Dendritic cell treated with granulocyte-macrophage colony-stimulating factor and Interleukin-4, amounts not matched to agents 40 ng/mL and 50 ng/mL, for 4 days (primary cell): ENCODE measurements at regions not wholly inside any gene's neighbourhood (a gene's known extent, or its start where the extent isn't known, plus 50 kb on each side); places are given as distances from the start of the nearest gene placed in this dataset.

Experiments used
- H3K27ac Mint-ChIP-seq: one replicate; pipeline ENCODE4 v1.8.0; 2022; ENCODE audit warnings: mild to moderate bottlenecking, mixed read lengths
- H3K27me3 Mint-ChIP-seq: one replicate; pipeline ENCODE4 v1.8.0; 2022; ENCODE audit warnings: mild to moderate bottlenecking, mixed read lengths
- H3K36me3 Mint-ChIP-seq: one replicate; pipeline ENCODE4 v1.8.0; 2022; ENCODE audit warnings: low read depth, mixed read lengths
- H3K4me1 Mint-ChIP-seq: one replicate; pipeline ENCODE4 v1.8.0; 2022; ENCODE audit warnings: low read depth, mixed read lengths
- H3K4me3 Mint-ChIP-seq: one replicate; pipeline ENCODE4 v1.8.0; 2022; ENCODE audit warnings: mild to moderate bottlenecking, moderate library complexity, mixed read lengths
- H3K9me3 Mint-ChIP-seq: one replicate; pipeline ENCODE4 v1.8.0; 2022; ENCODE audit warnings: mixed read lengths
- intact Hi-C: fragments of 100-400 bp; cut with micrococcal nuclease; formaldehyde crosslinking; loops from one replicate; pipeline ENCODE4 v1.15.0; 2022

DNA sequence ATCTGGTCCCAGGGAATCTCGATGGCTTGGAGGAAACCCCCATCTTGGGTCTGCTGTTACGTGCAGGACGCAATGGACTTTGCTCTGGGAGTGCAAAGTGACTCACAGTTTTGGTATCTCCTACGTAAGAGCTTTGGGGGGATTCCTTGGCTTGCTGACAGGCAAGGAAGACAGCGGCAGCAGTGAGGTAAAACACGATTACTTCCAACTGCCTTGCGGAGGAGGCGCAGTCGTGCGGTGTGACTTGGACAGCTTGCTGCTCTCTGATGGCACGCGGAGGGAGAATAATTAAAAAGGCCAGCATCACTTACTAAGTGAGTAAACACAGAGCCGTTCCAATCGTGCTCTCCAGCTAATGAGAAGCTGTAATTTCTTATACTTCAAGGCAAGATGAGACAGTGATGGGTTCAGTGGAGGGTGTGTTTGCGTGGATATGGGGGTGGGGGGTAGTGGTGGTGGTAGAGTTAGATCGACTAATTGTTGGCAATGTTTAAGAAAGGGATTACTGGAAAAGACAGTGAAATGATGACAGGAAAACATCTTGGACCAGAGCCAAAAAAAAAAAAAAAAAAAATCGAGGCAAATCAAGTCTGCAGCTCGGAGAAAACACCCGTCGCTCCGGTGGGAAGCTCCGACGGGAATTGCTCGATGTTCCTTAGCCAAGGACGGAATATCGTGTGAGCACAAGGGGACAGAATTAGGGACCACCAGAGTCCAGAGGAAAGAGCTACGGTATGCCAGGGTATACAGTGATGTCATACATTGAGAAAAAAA is 184.8 kb upstream of the ZFHX3 start:
- intact Hi-C loops = no loop called here
- peaks cover 5% of the 10 kb centered on the region for H3K4me1 Mint-ChIP-seq
- no peaks in the 10 kb centered on the region for H3K27me3 Mint-ChIP-seq
- no peak overlapping the region for H3K27ac Mint-ChIP-seq
- no peaks in the 10 kb centered on the region for H3K36me3 Mint-ChIP-seq
- no peak overlapping the region for H3K4me3 Mint-ChIP-seq
- no peaks in the 10 kb centered on the region for H3K9me3 Mint-ChIP-seq

DNA sequence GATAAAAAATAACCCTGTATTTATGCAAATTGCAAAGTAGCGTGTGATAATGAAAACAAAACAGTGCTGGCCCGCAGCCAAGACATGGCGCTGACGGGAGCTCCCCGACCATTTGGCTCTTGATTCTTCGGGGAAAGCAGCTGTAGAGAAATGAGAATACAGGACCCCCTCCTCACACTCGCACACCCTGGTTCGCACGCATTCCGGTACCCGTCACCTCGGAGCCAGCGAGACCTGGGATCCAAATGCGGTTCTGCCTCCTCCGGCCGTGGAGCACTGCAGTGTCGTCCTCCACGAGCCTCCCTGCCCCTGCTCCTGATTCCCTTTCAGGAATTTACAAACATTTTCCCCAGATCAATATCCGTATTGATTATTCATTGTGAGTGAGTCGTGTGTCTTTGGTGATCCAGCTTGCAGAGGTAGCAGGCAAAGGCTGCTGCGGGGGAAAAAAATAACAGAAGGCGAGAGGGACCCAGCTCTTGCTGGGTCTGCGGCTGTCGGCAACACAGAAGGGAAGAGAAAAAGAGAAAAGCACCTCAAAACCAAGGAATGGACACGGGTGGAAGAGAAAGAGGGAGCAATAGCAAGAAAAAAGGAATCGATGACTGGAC is 184.1 kb upstream of the ZFHX3 start:
- H3K4me1 Mint-ChIP-seq = no peaks in the 10 kb centered on the region
- intact Hi-C loops = no loop called here
- no peak overlapping the region for H3K27ac Mint-ChIP-seq
- no peak overlapping the region for H3K4me3 Mint-ChIP-seq
- H3K36me3 Mint-ChIP-seq = no peaks in the 10 kb centered on the region
- H3K9me3 Mint-ChIP-seq = no peaks in the 10 kb centered on the region
- H3K27me3 Mint-ChIP-seq = no peaks in the 10 kb centered on the region

DNA sequence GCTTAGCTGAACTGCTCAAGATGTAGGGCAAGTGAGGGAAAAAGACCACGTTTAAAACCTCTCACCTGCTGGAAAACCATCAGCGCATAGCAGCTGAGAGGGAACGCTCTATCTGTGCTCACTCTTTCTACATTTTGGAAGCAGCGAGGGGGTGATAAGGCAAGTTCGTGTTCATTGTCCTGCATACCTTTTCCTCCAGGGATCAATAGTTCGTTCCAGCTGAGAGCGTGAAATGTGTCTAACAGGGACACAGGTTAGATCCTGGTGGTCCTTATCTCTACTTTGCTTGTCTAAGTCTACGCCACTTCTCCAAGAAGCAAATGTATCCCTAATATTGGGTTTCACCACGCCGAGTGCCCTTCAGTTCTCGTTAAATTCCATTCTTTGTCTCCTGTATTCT is 183.5 kb upstream of the ZFHX3 start:
- intact Hi-C loops = no loop called here
- no peaks in the 10 kb centered on the region for H3K9me3 Mint-ChIP-seq
- no peak overlapping the region for H3K4me3 Mint-ChIP-seq
- no peaks in the 10 kb centered on the region for H3K4me1 Mint-ChIP-seq
- no peaks in the 10 kb centered on the region for H3K27me3 Mint-ChIP-seq
- H3K36me3 Mint-ChIP-seq = no peaks in the 10 kb centered on the region
- H3K27ac Mint-ChIP-seq = no peak overlapping the region

DNA sequence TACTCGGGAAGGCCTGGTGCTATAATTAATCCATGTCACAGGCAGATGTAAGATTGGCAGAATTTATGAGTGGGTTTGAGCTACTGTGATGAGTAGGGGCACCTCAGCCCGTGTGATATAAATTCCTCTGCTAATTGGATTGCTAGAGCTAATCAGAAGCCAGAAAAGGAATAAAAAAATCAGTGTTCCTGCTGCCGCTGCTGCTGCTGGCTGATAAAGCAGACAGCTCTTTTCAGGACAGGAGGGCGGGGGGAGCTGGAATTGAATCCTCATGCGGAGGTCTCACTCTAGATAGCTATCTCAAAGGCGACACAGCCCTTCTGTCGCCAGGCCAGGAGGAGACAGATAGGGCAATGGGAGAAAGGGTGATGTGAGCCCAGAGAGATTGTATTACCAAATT is 182.7 kb upstream of the ZFHX3 start:
- Mint-ChIP-seq H3K4me1 (no peaks in the 10 kb centered on the region), H3K4me3 (no peak overlapping the region), H3K36me3 (no peaks in the 10 kb centered on the region), H3K9me3 (no peaks in the 10 kb centered on the region), H3K27me3 (no peaks in the 10 kb centered on the region), H3K27ac (no peak overlapping the region)
- intact Hi-C loops = no loop called here

DNA sequence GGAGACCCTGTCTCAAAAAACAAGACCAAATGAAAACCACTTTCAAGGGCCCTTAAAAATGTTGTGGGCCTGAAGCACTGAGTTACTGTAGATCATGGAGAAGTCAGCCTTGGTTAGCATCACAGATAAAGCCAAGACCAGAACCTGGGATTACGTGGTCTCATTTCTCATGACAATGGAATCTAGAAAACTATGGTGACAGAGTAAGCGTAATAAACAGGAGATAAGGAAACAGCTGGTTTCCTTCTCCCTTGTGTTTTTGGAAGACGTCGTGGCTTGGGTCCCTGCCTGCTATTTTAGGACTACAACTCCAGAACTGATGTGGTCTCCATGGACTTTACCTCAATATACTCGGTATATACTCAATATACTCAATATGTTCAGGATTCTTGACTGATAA is 180.7 kb upstream of the ZFHX3 start:
- H3K27me3 Mint-ChIP-seq = no peaks in the 10 kb centered on the region
- H3K4me3 Mint-ChIP-seq = no peak overlapping the region
- intact Hi-C loops = no loop called here
- H3K9me3 Mint-ChIP-seq = no peaks in the 10 kb centered on the region
- H3K36me3 Mint-ChIP-seq = no peaks in the 10 kb centered on the region
- H3K27ac Mint-ChIP-seq = no peak overlapping the region
- no peaks in the 10 kb centered on the region for H3K4me1 Mint-ChIP-seq

DNA sequence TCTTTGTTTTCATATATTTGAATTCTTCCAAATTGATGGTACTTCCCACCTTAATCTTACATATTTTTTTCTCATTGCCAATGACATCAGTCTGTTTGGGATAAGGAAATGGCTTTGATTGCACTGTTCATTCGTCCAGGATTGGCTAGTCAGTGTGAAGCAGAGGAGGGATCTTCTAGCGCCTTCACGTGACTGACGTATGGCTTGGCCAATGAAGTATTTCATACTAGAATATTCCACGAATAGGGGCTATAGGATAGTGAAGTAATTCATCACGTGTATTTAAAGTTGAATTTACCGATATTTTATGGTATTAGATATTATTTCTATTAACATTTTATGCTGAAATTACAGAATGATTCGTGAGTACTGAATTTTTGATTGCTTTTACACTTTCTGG is 178.7 kb upstream of the ZFHX3 start:
- Mint-ChIP-seq H3K4me1 (no peaks in the 10 kb centered on the region), H3K9me3 (no peaks in the 10 kb centered on the region), H3K36me3 (no peaks in the 10 kb centered on the region), H3K27me3 (no peaks in the 10 kb centered on the region), H3K4me3 (no peak overlapping the region), H3K27ac (no peak overlapping the region)
- intact Hi-C loops = no loop called here

DNA sequence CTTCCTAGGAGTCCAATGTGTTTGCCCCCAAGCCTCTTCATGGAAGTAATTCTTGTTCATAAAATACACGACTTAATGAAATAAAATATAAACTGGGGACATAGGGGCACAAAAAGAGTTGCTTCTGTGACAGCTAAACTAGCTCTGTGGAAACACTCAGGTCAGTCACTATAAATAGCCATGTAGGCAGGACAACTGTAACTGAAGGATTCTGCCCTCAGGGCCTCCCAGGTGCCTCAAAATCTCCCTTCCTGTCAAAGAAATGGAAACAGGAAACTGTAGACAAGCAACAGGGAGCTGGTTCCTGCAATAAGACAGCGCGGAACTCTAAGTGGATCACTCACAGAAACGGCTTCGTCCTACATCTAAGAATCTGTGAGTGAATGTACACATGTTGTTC is 178.1 kb upstream of the ZFHX3 start:
- Mint-ChIP-seq H3K27ac (no peak overlapping the region), H3K4me1 (no peaks in the 10 kb centered on the region), H3K4me3 (no peak overlapping the region), H3K36me3 (no peaks in the 10 kb centered on the region), H3K27me3 (no peaks in the 10 kb centered on the region), H3K9me3 (no peaks in the 10 kb centered on the region)
- intact Hi-C loops = no loop called here

DNA sequence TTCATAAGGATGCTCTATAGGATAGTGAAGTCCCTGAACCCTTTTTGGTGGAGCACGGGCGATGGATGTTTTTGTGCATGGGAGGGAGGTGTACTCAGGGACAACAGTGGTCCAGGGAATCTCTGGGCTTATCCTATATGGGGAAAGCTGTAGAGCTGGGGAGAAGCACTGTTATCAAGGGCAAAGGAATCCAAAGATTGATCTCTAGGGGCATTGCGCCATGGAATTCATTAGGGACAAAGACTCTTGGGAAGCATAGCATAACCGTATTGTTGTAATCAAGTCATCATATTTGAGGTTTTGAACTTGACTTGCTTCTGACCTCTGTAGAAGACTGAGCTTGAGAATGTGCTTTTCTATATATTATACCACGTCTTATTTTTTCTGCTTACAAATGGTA is 172.9 kb upstream of the ZFHX3 start:
- Mint-ChIP-seq H3K4me1 (no peaks in the 10 kb centered on the region), H3K9me3 (peaks cover 5% of the 10 kb centered on the region), H3K27ac (no peak overlapping the region), H3K27me3 (no peaks in the 10 kb centered on the region), H3K4me3 (no peak overlapping the region), H3K36me3 (no peaks in the 10 kb centered on the region)
- intact Hi-C loops = no loop called here

DNA sequence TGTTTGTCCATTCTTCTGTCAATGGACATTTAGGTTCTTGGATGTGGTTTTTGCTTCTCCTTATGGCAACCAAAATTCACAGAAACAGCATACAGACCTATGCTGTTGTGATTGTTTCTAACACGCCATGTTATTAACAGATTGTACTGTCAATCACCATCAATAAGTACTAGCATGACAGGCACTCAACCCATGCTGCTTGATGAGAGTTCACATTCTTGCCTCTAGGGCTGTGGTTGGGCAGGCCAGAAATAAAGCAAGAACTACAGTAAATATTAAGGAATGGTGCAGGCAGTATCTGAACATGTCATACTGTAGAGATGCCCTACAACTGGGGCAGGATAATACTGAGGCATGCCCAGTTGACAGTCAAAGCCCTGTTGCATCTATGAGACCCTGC is 171.2 kb upstream of the ZFHX3 start:
- intact Hi-C loops = no loop called here
- no peak overlapping the region for H3K4me3 Mint-ChIP-seq
- H3K9me3 Mint-ChIP-seq = peaks cover 9% of the 10 kb centered on the region
- H3K27ac Mint-ChIP-seq = no peak overlapping the region
- H3K4me1 Mint-ChIP-seq = no peaks in the 10 kb centered on the region
- no peaks in the 10 kb centered on the region for H3K27me3 Mint-ChIP-seq
- H3K36me3 Mint-ChIP-seq = no peaks in the 10 kb centered on the region

DNA sequence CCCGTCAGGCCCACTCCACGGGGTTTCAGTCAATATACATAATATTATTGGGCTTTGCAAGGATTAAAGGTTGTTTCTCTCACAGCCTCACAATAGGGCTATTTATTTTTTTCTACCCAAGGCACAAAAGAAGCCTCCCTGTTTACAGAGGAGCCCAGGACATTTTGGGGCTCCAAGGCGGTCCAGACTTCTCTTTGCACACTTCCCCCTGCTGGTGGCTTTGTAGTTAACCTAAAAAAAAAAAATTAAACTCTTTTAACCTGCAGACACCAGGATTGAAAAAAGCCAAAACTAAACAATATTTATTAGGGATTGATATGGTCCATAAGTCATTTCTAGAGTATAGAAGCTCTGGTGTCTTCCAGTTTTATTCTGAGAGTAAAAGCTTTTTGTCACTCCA is 169.7 kb upstream of the ZFHX3 start:
- Mint-ChIP-seq H3K27me3 (no peaks in the 10 kb centered on the region), H3K4me3 (no peak overlapping the region), H3K27ac (no peak overlapping the region), H3K36me3 (no peaks in the 10 kb centered on the region), H3K4me1 (no peaks in the 10 kb centered on the region), H3K9me3 (peaks cover 9% of the 10 kb centered on the region)
- intact Hi-C loops = no loop called here

DNA sequence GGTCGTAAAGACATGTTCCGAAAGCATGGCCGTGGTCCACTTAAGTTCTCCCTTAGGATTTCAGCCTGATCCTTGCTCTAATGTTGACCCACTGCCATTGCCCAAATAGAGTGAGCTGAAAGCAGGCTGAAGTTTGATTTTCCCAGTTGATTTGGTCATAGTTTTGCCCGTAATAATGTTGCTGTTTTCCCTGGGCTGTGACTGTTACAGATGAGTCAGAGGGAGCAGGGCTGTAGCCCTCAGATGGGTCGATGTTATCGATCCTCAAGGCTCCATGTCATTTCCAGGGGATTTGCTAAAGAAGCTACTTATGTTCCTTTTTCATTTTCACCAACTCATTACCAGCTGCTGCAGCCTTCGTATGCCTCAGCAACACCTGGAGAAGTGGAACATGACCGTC is 169.0 kb upstream of the ZFHX3 start:
- peaks cover 9% of the 10 kb centered on the region for H3K9me3 Mint-ChIP-seq
- no peaks in the 10 kb centered on the region for H3K27me3 Mint-ChIP-seq
- no peaks in the 10 kb centered on the region for H3K4me1 Mint-ChIP-seq
- intact Hi-C loops = no loop called here
- H3K4me3 Mint-ChIP-seq = no peak overlapping the region
- no peak overlapping the region for H3K27ac Mint-ChIP-seq
- H3K36me3 Mint-ChIP-seq = no peaks in the 10 kb centered on the region

DNA sequence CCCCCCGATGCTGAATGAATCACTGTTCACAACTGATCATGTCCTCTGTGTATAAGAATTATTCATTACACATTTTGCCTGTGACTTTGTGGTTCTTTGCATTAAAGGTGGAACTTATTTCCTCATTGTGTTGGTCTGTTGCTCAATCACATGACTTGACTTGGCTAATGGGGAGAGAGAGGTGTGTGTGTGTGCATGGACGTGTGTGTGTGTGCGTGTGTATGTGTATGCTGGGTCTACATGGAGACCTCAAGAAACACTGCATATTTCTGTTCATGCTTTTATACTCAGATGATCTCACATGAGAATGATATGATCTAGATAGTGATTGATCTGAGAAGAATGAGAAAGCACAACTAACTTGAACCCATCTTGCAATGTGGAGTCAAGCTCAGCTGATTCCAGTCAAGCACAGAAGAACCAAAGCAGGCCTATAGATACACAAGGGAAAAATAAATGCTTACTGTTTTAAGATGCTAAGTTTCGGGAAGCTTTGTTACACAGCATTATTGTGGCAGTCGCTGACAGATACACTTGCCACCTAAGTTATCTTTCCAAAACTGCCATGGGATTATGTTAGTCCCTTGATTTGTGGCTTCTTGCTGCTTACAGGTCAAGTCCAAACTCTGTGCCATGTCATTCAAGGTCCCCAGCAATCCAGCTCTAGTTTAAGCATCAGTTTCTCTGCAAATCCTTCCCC is 167.9 kb upstream of the ZFHX3 start:
- no peak overlapping the region for H3K4me3 Mint-ChIP-seq
- peaks cover 9% of the 10 kb centered on the region for H3K9me3 Mint-ChIP-seq
- no peak overlapping the region for H3K27ac Mint-ChIP-seq
- no peaks in the 10 kb centered on the region for H3K27me3 Mint-ChIP-seq
- intact Hi-C loops = no loop called here
- H3K4me1 Mint-ChIP-seq = no peaks in the 10 kb centered on the region
- no peaks in the 10 kb centered on the region for H3K36me3 Mint-ChIP-seq

DNA sequence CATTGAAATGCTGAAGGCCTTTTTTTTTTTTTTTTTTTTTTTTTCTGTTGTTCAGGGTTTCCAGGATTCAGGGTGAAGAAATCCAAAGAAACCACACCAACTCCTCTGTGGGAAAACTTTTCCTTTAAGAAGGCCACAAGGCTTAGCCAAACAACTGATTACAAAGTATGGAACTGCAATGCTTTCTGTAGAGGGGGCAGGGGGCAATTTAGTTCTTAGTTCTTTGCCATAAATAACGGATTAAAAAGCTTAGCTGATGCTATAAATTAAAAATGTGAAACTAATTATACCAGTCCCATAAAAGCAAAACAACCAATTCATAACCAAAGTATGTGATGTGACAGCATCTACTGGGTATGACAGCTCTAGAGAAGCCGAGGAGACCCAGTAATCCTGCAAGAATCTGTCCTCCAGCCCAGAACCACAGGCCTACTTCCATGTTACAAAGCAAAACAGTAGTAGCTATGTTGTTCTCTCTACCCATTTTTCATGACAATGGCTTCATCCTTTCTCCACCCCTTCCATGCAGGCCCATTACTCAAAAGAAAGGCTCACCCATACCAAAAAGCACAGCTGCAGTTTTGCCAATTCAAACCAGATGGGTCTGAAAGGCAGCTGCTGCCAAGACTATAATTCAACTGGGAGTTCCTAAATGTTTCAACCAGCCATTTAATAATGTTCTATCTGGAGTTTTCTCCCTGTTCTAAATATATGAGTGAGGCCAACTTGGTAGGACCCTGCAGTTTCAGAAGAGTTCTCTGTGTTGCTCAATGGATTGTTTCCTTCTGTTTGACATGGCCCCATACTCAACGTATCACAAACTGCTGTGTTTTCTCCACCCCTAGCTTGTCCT is 167.1 kb upstream of the ZFHX3 start:
- Mint-ChIP-seq H3K27me3 (no peaks in the 10 kb centered on the region), H3K27ac (no peak overlapping the region), H3K4me1 (no peaks in the 10 kb centered on the region), H3K9me3 (peaks cover 9% of the 10 kb centered on the region), H3K36me3 (no peaks in the 10 kb centered on the region), H3K4me3 (no peak overlapping the region)
- intact Hi-C loops = no loop called here
